ENCODE measurements at regions not wholly inside any gene's neighbourhood (a gene's known extent, or its start where the extent isn't known, plus 50 kb on each side); places are given as distances from the start of the nearest gene placed in this dataset.

- no peak for TF ChIP-seq RARB (CRISPR knock-in tag; IDR thresholded peaks at IDR 0.05)
- no peak for TF ChIP-seq BACH2 (CRISPR knock-in tag; IDR thresholded peaks at IDR 0.05; ENCODE audit: borderline replicate concordance)
- TF ChIP-seq ZFP3 (CRISPR knock-in tag; IDR thresholded peaks at IDR 0.05), result no peak
- no peak for TF ChIP-seq TCF4 (CRISPR knock-in tag; IDR thresholded peaks at IDR 0.05; ENCODE audit: borderline replicate concordance)
- TF ChIP-seq TOX (CRISPR knock-in tag; IDR thresholded peaks at IDR 0.05; ENCODE audit: borderline replicate concordance), result no peak
- TF ChIP-seq CSDC2 (CRISPR knock-in tag; IDR thresholded peaks at IDR 0.05), result no peak
- no peak for TF ChIP-seq CREB5 (CRISPR knock-in tag; IDR thresholded peaks at IDR 0.05; ENCODE audit: low read depth)
- no peak for TF ChIP-seq TSHZ2 (CRISPR knock-in tag; IDR thresholded peaks at IDR 0.05)
- TF ChIP-seq POU6F1 (CRISPR knock-in tag; IDR thresholded peaks at IDR 0.05; ENCODE audit: borderline replicate concordance, low read depth), result no peak
- TF ChIP-seq ESRRG (CRISPR knock-in tag; IDR thresholded peaks at IDR 0.05), result no peak
- TF ChIP-seq ZFP30 (CRISPR knock-in tag; IDR thresholded peaks at IDR 0.05), result no peak
- no peak for TF ChIP-seq ISL1 (CRISPR knock-in tag; IDR thresholded peaks at IDR 0.05)
Observed at GRCh38 chr6:14209000-14209399, 91.4 kb downstream of the CD83 start.
